ENCODE measurements at regions not wholly inside any gene's neighbourhood (a gene's known extent, or its start where the extent isn't known, plus 50 kb on each side); places are given as distances from the start of the nearest gene placed in this dataset.

DNA sequence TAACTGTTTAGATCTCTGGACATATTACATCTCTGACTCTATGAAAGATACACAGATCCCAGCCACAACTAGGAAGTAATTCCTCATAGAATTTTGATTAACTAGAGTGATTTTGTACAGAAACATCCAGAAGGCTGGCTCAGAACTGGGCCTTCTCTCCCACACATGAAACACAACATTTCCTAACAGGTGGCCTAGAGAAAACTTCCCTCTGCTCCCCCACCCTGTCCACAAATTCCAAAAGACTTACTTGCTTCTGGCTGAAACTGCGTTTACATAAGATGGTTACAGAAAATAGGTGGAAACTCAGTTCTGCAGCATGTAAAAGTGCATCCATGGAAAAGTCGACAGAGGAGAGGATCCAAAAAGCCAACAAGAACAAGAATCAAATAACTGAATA lies 132.9 kb downstream of the FZD1 start:
- TF ChIP-seq EP300 (IDR thresholded peaks at IDR 0.05): no peak
- TF ChIP-seq, protein P1, sequence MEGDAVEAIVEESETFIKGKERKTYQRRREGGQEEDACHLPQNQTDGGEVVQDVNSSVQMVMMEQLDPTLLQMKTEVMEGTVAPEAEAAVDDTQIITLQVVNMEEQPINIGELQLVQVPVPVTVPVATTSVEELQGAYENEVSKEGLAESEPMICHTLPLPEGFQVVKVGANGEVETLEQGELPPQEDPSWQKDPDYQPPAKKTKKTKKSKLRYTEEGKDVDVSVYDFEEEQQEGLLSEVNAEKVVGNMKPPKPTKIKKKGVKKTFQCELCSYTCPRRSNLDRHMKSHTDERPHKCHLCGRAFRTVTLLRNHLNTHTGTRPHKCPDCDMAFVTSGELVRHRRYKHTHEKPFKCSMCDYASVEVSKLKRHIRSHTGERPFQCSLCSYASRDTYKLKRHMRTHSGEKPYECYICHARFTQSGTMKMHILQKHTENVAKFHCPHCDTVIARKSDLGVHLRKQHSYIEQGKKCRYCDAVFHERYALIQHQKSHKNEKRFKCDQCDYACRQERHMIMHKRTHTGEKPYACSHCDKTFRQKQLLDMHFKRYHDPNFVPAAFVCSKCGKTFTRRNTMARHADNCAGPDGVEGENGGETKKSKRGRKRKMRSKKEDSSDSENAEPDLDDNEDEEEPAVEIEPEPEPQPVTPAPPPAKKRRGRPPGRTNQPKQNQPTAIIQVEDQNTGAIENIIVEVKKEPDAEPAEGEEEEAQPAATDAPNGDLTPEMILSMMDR (IDR thresholded peaks at IDR 0.05): no peak
- TF ChIP-seq POLR2A (IDR thresholded peaks at IDR 0.05): no peak
